IMR-90 (cell line): ENCODE measurements at regions not wholly inside any gene's neighbourhood (a gene's known extent, or its start where the extent isn't known, plus 50 kb on each side); places are given as distances from the start of the nearest gene placed in this dataset.

ENCODE experiments used
- ATAC-seq: fragments of 200-7000 bp; cut with Tn5 transposase; 2 replicates; pipeline ENCODE4 v1.9.1; 2020; ENCODE audit warnings: low read depth, mild to moderate bottlenecking, moderate library complexity
- BruUV-seq: library from RNA; stranded (reverse); fragments of 400-500 nt; replicated peaks from 2 replicates; lab custom pipeline; 2021; lab: Mats Ljungman, UMichigan
- CTCF ChIA-PET: fragments of 300-600 bp; formaldehyde crosslinking; extraction: SDS; loops from one replicate; lab custom pipeline; 2021; ENCODE audit warnings: antibody characterized with exemption; lab: Yijun Ruan, JAX
- POLR2A ChIA-PET: fragments of 300-600 bp; sonication (Branson Sonifier 250); formaldehyde crosslinking; loops from one replicate; lab custom pipeline; 2022; ENCODE audit warnings: antibody characterized with exemption; ENCODE audit not compliant: unreplicated experiment; lab: Charles Lee
- DNase-seq: peaks from one replicate; pipeline ENCODE4 v3.0.0; 2013
- H2AFZ ChIP-seq: replicated peaks from 2 replicates; pipeline ENCODE3; 2013; ENCODE audit warnings: low read length, mild to moderate bottlenecking; ENCODE audit not compliant: poor library complexity
- H2AK5ac ChIP-seq: 2 replicates; pipeline ENCODE4 v1.6.1; 2013; ENCODE audit warnings: low read depth, low read length, inconsistent platforms
- H2AK9ac ChIP-seq: replicated peaks from 2 replicates; pipeline ENCODE3; 2013; ENCODE audit warnings: mild to moderate bottlenecking, low read depth, low read length, moderate library complexity; ENCODE audit not compliant: poor library complexity
- H2BK120ac ChIP-seq: 2 replicates; pipeline ENCODE4 v1.6.1; 2013; ENCODE audit warnings: low read depth, low read length, inconsistent platforms
- H2BK15ac ChIP-seq: 3 replicates; pipeline ENCODE4 v1.6.1; 2013; ENCODE audit warnings: low read depth, low read length, inconsistent platforms
- H2BK20ac ChIP-seq: 2 replicates; pipeline ENCODE4 v1.6.1; 2013; ENCODE audit warnings: low read depth, mild to moderate bottlenecking, inconsistent platforms, low read length, moderate library complexity
- H2BK5ac ChIP-seq: 2 replicates; pipeline ENCODE4 v1.6.1; 2013; ENCODE audit warnings: mild to moderate bottlenecking, low read depth, low read length, inconsistent platforms; ENCODE audit not compliant: poor library complexity, severe bottlenecking
- H3K14ac ChIP-seq: replicated peaks from 2 replicates; pipeline ENCODE4 v1.6.1; 2013; ENCODE audit warnings: low read depth, low read length, inconsistent platforms
- H3K18ac ChIP-seq: 2 replicates; pipeline ENCODE4 v1.6.1; 2013; ENCODE audit warnings: low read depth, low read length, control low read depth
- H3K23ac ChIP-seq: 2 replicates; pipeline ENCODE4 v1.6.1; 2013; ENCODE audit warnings: low read depth, low read length, inconsistent platforms
- H3K27ac ChIP-seq: 2 replicates; pipeline ENCODE4 v1.5.1; 2013; ENCODE audit warnings: mild to moderate bottlenecking, control low read depth, low read length; ENCODE audit not compliant: insufficient read depth
- H3K27me3 ChIP-seq: 2 replicates; pipeline ENCODE4 v1.6.1; 2013; ENCODE audit warnings: low read length; ENCODE audit not compliant: control insufficient read depth, insufficient read depth
- H3K36me3 ChIP-seq: 2 replicates; pipeline ENCODE4 v1.6.1; 2013; ENCODE audit warnings: low read length, mixed read lengths; ENCODE audit not compliant: control insufficient read depth, insufficient read depth
- H3K4ac ChIP-seq: 2 replicates; pipeline ENCODE4 v1.6.1; 2013; ENCODE audit warnings: low read depth, low read length, inconsistent platforms
- H3K4me1 ChIP-seq: 2 replicates; pipeline ENCODE4 v1.6.1; 2013; ENCODE audit warnings: low read length, mixed read lengths; ENCODE audit not compliant: control insufficient read depth, insufficient read depth
- H3K4me2 ChIP-seq: 2 replicates; pipeline ENCODE4 v1.6.1; 2013; ENCODE audit warnings: low read depth, mild to moderate bottlenecking, control low read depth, low read length, moderate library complexity
- H3K4me3 ChIP-seq: 2 replicates; pipeline ENCODE4 v1.5.1; 2013; ENCODE audit warnings: low read depth, mild to moderate bottlenecking, control low read depth, low read length, moderate library complexity; ENCODE audit not compliant: insufficient read depth
- H3K56ac ChIP-seq: 2 replicates; pipeline ENCODE4 v1.6.1; 2013; ENCODE audit warnings: low read length, inconsistent platforms; ENCODE audit not compliant: insufficient read depth; ENCODE audit errors: extremely low read depth
- H3K79me1 ChIP-seq, 2 experiments: 2 replicates each; pipeline ENCODE4 v1.6.1; 2013; ENCODE audit warnings: low read length in 2 of 2, inconsistent platforms in 1 of 2, low read depth in 1 of 2
- H3K9ac ChIP-seq: 2 replicates; pipeline ENCODE4 v1.6.1; 2013; ENCODE audit warnings: low read depth, low read length, control low read depth
- H3K9me1 ChIP-seq: 2 replicates; pipeline ENCODE4 v1.6.1; 2013; ENCODE audit warnings: low read length, inconsistent platforms; ENCODE audit not compliant: insufficient read depth
- H3K9me3 ChIP-seq: 2 replicates; pipeline ENCODE4 v1.6.1; 2013; ENCODE audit warnings: low read length; ENCODE audit not compliant: control insufficient read depth, insufficient read depth
- H4K20me1 ChIP-seq: 2 replicates; pipeline ENCODE4 v1.6.1; 2013; ENCODE audit warnings: low read length, inconsistent platforms; ENCODE audit not compliant: insufficient read depth
- H4K5ac ChIP-seq: 2 replicates; pipeline ENCODE4 v1.6.1; 2013; ENCODE audit warnings: mild to moderate bottlenecking, low read depth, low read length, control low read depth
- H4K8ac ChIP-seq, 2 experiments: 2 replicates each; pipeline ENCODE4 v1.6.1; 2013; ENCODE audit warnings: low read depth in 2 of 2, low read length in 2 of 2, control low read depth in 1 of 2, inconsistent platforms in 1 of 2
- H4K91ac ChIP-seq: 2 replicates; pipeline ENCODE4 v1.6.1; 2013; ENCODE audit warnings: low read depth, low read length, inconsistent platforms; ENCODE audit not compliant: insufficient read depth
- BHLHE40 ChIP-seq: fragments of 150-350 bp; IDR thresholded peaks from 2 replicates; pipeline ENCODE4 v1.6.1; 2016; ENCODE audit warnings: mild to moderate bottlenecking, low read depth, low read length
- CEBPB ChIP-seq: IDR thresholded peaks from 2 replicates; pipeline ENCODE4 v1.6.1; 2012; ENCODE audit warnings: low read depth, low read length, improper control_type of control experiment
- FOS ChIP-seq: fragments of 150-350 bp; IDR thresholded peaks from 2 replicates; pipeline ENCODE4 v1.6.1; 2016; ENCODE audit warnings: low read depth, low read length
- MAFK ChIP-seq: IDR thresholded peaks from 2 replicates; pipeline ENCODE4 v1.6.1; 2012; ENCODE audit warnings: low read depth, low read length, improper control_type of control experiment
- MAZ ChIP-seq: IDR thresholded peaks from 2 replicates; pipeline ENCODE4 v1.6.1; 2012; ENCODE audit warnings: low read depth, mild to moderate bottlenecking, low read length, improper control_type of control experiment, moderate library complexity, borderline replicate concordance
- NFE2L2 ChIP-seq: fragments of 150-350 bp; IDR thresholded peaks from 2 replicates; pipeline ENCODE4 v1.6.1; 2016; ENCODE audit warnings: low read depth, mild to moderate bottlenecking, low read length
- RFX5 ChIP-seq: IDR thresholded peaks from 2 replicates; pipeline ENCODE4 v1.8.0; 2012; ENCODE audit warnings: low read depth, mild to moderate bottlenecking, low read length, moderate library complexity
- SMC3 ChIP-seq: fragments of 150-350 bp; IDR thresholded peaks from 2 replicates; pipeline ENCODE4 v1.6.1; 2016; ENCODE audit warnings: low read depth, mild to moderate bottlenecking, antibody characterized with exemption, low read length, moderate library complexity
- USF2 ChIP-seq: fragments of 150-350 bp; IDR thresholded peaks from 2 replicates; pipeline ENCODE4 v1.6.1; 2017; ENCODE audit warnings: mild to moderate bottlenecking, antibody characterized with exemption, low read length, low read depth
- dilution Hi-C: fragments of 300-500 bp; cut with HindIII; formaldehyde crosslinking; loops from one replicate; pipeline ENCODE4 v1.14.3; 2018; ENCODE audit warnings: low sequenced_read_pairs; ENCODE audit not compliant: unreplicated experiment
- in situ Hi-C: fragments of 300-500 bp; cut with MboI; formaldehyde crosslinking; loops from 3 replicates; pipeline ENCODE4 v1.14.3; 2019; ENCODE audit warnings: low sequenced_read_pairs, inconsistent platforms, mixed read lengths
- intact Hi-C: fragments of 100-400 bp; cut with micrococcal nuclease; formaldehyde crosslinking; loops from 2 replicates; pipeline ENCODE4 v1.10.0; 2022

GRCh38 chr4:89534356-89534755 is 226.8 kb upstream of the GPRIN3 start:
- Histone ChIP-seq H4K8ac (no peak overlapping the region), H2BK15ac (no peak overlapping the region), H2BK120ac (no peak overlapping the region), H3K79me1 (no peaks in the 10 kb centered on the region), H3K4me3 (no peak overlapping the region), H2AK9ac (no peak overlapping the region), H3K9me3 (no peaks in the 10 kb centered on the region), H3K9ac (no peak overlapping the region), H3K4me2 (no peak overlapping the region), H4K5ac (no peak overlapping the region), H3K18ac (no peak overlapping the region), H2AFZ (no peak overlapping the region), H3K27ac (no peak overlapping the region), H4K20me1 (no peaks in the 10 kb centered on the region), H3K27me3 (no peaks in the 10 kb centered on the region; the same call in 1 of the 2 replicates), H3K14ac (no peak overlapping the region), H3K23ac (no peak overlapping the region), H3K4ac (no peak overlapping the region), H2BK5ac (no peak overlapping the region), H3K9me1 (no peaks in the 10 kb centered on the region), H4K91ac (no peak overlapping the region), H3K4me1 (peaks cover 3% of the 10 kb centered on the region; the same call in 1 of the 2 replicates), H2BK20ac (no peak overlapping the region), H3K36me3 (no peaks in the 10 kb centered on the region), H3K56ac (no peak overlapping the region), H2AK5ac (no peak overlapping the region)
- no peak for TF ChIP-seq MAFK
- no peak for TF ChIP-seq MAZ
- no peak for TF ChIP-seq BHLHE40
- no peak for TF ChIP-seq USF2
- no peak for TF ChIP-seq CEBPB
- TF ChIP-seq FOS: no peak
- no peak for TF ChIP-seq RFX5
- TF ChIP-seq SMC3: no peak
- no peak for TF ChIP-seq NFE2L2
- in situ Hi-C loops (no loop called here), intact Hi-C loops (no loop called here), dilution Hi-C loops (no loop called here)
- no TSS peak for BruUV-seq
- no peak for DNase-seq
- ChIA-PET CTCF (interaction anchor here (0.7 kb wide), 1 partner anchor 9 kb away, joined by 3 read pairs; no protein-coding TSS in a partner anchor), POLR2A (no interaction called here)
- ATAC-seq: no peak
